OCI-LY7 (cell line): ENCODE measurements at regions not wholly inside any gene's neighbourhood (a gene's known extent, or its start where the extent isn't known, plus 50 kb on each side); places are given as distances from the start of the nearest gene placed in this dataset.

Experiments
- BruUV-seq: library from RNA; stranded (reverse); fragments of 400-500 nt; replicated peaks from 2 replicates; lab custom pipeline; 2021; lab: Mats Ljungman, UMichigan
- CTCF ChIA-PET: fragments of 300-600 bp; sonication (Branson Sonifier 250); formaldehyde crosslinking; loops from one replicate; lab custom pipeline; 2022; ENCODE audit warnings: antibody characterized with exemption; ENCODE audit not compliant: unreplicated experiment; lab: Charles Lee
- POLR2A ChIA-PET: fragments of 300-600 bp; sonication (Branson Sonifier 250); formaldehyde crosslinking; loops from one replicate; lab custom pipeline; 2022; ENCODE audit warnings: antibody characterized with exemption; lab: Charles Lee
- DNase-seq: peaks from one replicate; pipeline ENCODE4 v3.0.0-alpha.2; 2015; ENCODE audit warnings: low spot score
- H2AFZ ChIP-seq: fragments of 200-600 bp; sonication (generic), shearing (Covaris generic); 2 replicates; pipeline ENCODE4 v1.6.1; 2014; ENCODE audit warnings: mild to moderate bottlenecking, antibody characterized with exemption, low read length, moderate library complexity
- H3K27ac ChIP-seq: fragments of 200-600 bp; sonication (generic); 2 replicates; pipeline ENCODE4 v1.5.1; 2014; ENCODE audit warnings: mixed run types, low read depth, mild to moderate bottlenecking, moderate library complexity, low read length, inconsistent platforms; ENCODE audit not compliant: poor library complexity, severe bottlenecking
- H3K36me3 ChIP-seq: fragments of 200-600 bp; sonication (generic); 2 replicates; pipeline ENCODE4 v1.6.1; 2014; ENCODE audit warnings: mild to moderate bottlenecking, antibody characterized with exemption, low read length, moderate library complexity, mixed read lengths; ENCODE audit not compliant: insufficient read depth
- H3K4me1 ChIP-seq: fragments of 200-600 bp; sonication (generic); 2 replicates; pipeline ENCODE4 v1.5.1; 2014; ENCODE audit warnings: mild to moderate bottlenecking, low read length; ENCODE audit not compliant: insufficient read depth, poor library complexity, severe bottlenecking
- H3K4me2 ChIP-seq: fragments of 200-600 bp; sonication (generic); 2 replicates; pipeline ENCODE4 v1.6.1; 2014; ENCODE audit warnings: mild to moderate bottlenecking, low read length
- H3K4me3 ChIP-seq: fragments of 200-600 bp; sonication (generic); 2 replicates; pipeline ENCODE4 v1.5.1; 2014; ENCODE audit warnings: mild to moderate bottlenecking, low read depth, low read length; ENCODE audit not compliant: poor library complexity, severe bottlenecking
- H3K79me2 ChIP-seq: fragments of 200-600 bp; sonication (generic); 2 replicates; pipeline ENCODE4 v1.6.1; 2016; ENCODE audit warnings: low read depth, mild to moderate bottlenecking, low read length, moderate library complexity, mixed read lengths; ENCODE audit not compliant: insufficient read depth
- H3K9me2 ChIP-seq: fragments of 200-600 bp; sonication (generic); 2 replicates; pipeline ENCODE4 v1.6.1; 2016; ENCODE audit warnings: mild to moderate bottlenecking, low read length, mixed read lengths; ENCODE audit not compliant: insufficient read depth
- H3K9me3 ChIP-seq: fragments of 200-600 bp; sonication (generic); 2 replicates; pipeline ENCODE4 v1.6.1; 2014; ENCODE audit warnings: mild to moderate bottlenecking, mixed run types, low read length, mixed read lengths
- H4K20me1 ChIP-seq: fragments of 200-600 bp; sonication (generic); 2 replicates; pipeline ENCODE4 v1.6.1; 2014; ENCODE audit warnings: mild to moderate bottlenecking, antibody characterized with exemption, low read length, moderate library complexity, mixed read lengths; ENCODE audit not compliant: insufficient read depth
- CTCF ChIP-seq: fragments of 200-600 bp; sonication (generic); conservative IDR thresholded peaks from 2 replicates; pipeline ENCODE4 v1.5.1; 2014; ENCODE audit warnings: mild to moderate bottlenecking, antibody characterized with exemption, low read length, moderate library complexity, mixed read lengths
- EZH2phosphoT487 ChIP-seq: fragments of 200-600 bp; sonication (generic); IDR thresholded peaks from 2 replicates; pipeline ENCODE4 v1.6.1; 2018; ENCODE audit warnings: low read depth, borderline replicate concordance, mild to moderate bottlenecking, mixed run types, antibody characterized with exemption, low read length, moderate library complexity, mixed read lengths
- intact Hi-C: fragments of 100-400 bp; cut with micrococcal nuclease; formaldehyde crosslinking; loops from one replicate; pipeline ENCODE4 v1.10.0; 2022; ENCODE audit not compliant: unreplicated experiment

GRCh38 chr20:41952166-41952565, 334.0 kb upstream of the CHD6 start:
- no peak overlapping the region for H3K4me2 ChIP-seq
- DNase-seq: no peak
- ChIA-PET POLR2A (no interaction called here), CTCF (no interaction called here)
- TF ChIP-seq EZH2phosphoT487: no peak
- intact Hi-C loops: no loop called here
- no peaks in the 10 kb centered on the region for H3K79me2 ChIP-seq
- no peaks in the 10 kb centered on the region for H3K36me3 ChIP-seq
- H3K27ac ChIP-seq: no peak overlapping the region
- no peaks in the 10 kb centered on the region for H3K9me3 ChIP-seq
- no peak overlapping the region for H3K4me3 ChIP-seq
- H4K20me1 ChIP-seq: no peaks in the 10 kb centered on the region
- H3K9me2 ChIP-seq: no peaks in the 10 kb centered on the region
- no TSS peak for BruUV-seq
- H2AFZ ChIP-seq: no peak overlapping the region
- no peaks in the 10 kb centered on the region for H3K4me1 ChIP-seq

GRCh38 chr20:41951615-41952014, 333.4 kb upstream of the CHD6 start:
- Histone ChIP-seq H2AFZ (no peak overlapping the region), H3K9me2 (no peaks in the 10 kb centered on the region), H3K4me2 (no peak overlapping the region), H3K4me1 (no peaks in the 10 kb centered on the region), H3K27ac (no peak overlapping the region), H3K79me2 (no peaks in the 10 kb centered on the region), H4K20me1 (no peaks in the 10 kb centered on the region), H3K9me3 (no peaks in the 10 kb centered on the region), H3K36me3 (no peaks in the 10 kb centered on the region), H3K4me3 (no peak overlapping the region)
- POLR2A ChIA-PET: no interaction called here
- BruUV-seq: no TSS peak
- no peak for DNase-seq
- CTCF ChIA-PET: no interaction called here
- intact Hi-C loops: no loop called here
- TF ChIP-seq EZH2phosphoT487: no peak
- TF ChIP-seq CTCF: no peak

- Histone ChIP-seq H3K4me1 (no peaks in the 10 kb centered on the region), H4K20me1 (no peaks in the 10 kb centered on the region), H3K79me2 (no peaks in the 10 kb centered on the region), H3K9me3 (no peaks in the 10 kb centered on the region), H3K27ac (no peak overlapping the region), H3K4me2 (no peak overlapping the region), H3K9me2 (no peaks in the 10 kb centered on the region), H3K36me3 (no peaks in the 10 kb centered on the region), H3K4me3 (no peak overlapping the region), H2AFZ (no peak overlapping the region)
- ChIA-PET POLR2A (no interaction called here), CTCF (no interaction called here)
- BruUV-seq: no TSS peak
- intact Hi-C loops: no loop called here
- TF ChIP-seq EZH2phosphoT487 (no peak), CTCF (no peak)
- no peak for DNase-seq
Measured at GRCh38 chr20:41939659-41940058, 321.5 kb upstream of the CHD6 start.
